KMS-11 (cell line): ENCODE measurements at regions not wholly inside any gene's neighbourhood (a gene's known extent, or its start where the extent isn't known, plus 50 kb on each side); places are given as distances from the start of the nearest gene placed in this dataset.

Experiments
- H2AFZ ChIP-seq: fragments of 200-600 bp; sonication (generic); 2 replicates; pipeline ENCODE4 v1.6.1; 2016; ENCODE audit warnings: antibody characterized with exemption, mixed run types, low read depth
- H3K27ac ChIP-seq: fragments of 200-600 bp; sonication (generic); 2 replicates; pipeline ENCODE4 v1.6.1; 2016; ENCODE audit warnings: mild to moderate bottlenecking, mixed run types
- H3K27me3 ChIP-seq: fragments of 200-600 bp; sonication (generic); 2 replicates; pipeline ENCODE4 v1.6.1; 2017; ENCODE audit warnings: mild to moderate bottlenecking, low read depth, mixed run types, moderate library complexity; ENCODE audit not compliant: insufficient read depth
- H3K36me3 ChIP-seq: fragments of 200-600 bp; sonication (generic); 2 replicates; pipeline ENCODE4 v1.6.1; 2017; ENCODE audit warnings: mild to moderate bottlenecking, mixed run types; ENCODE audit not compliant: insufficient read depth
- H3K4me1 ChIP-seq: fragments of 200-600 bp; sonication (generic); 2 replicates; pipeline ENCODE4 v1.6.1; 2016; ENCODE audit warnings: mild to moderate bottlenecking, low read depth, mixed run types; ENCODE audit not compliant: poor library complexity, severe bottlenecking
- H3K4me2 ChIP-seq: fragments of 200-600 bp; sonication (generic); 2 replicates; pipeline ENCODE4 v1.7.0; 2016; ENCODE audit warnings: mild to moderate bottlenecking, mixed run types
- H3K4me3 ChIP-seq: fragments of 200-600 bp; sonication (generic); IDR thresholded peaks from 2 replicates; pipeline ENCODE4 v1.6.1; 2017; ENCODE audit warnings: low read depth, low read length, mixed read lengths; ENCODE audit not compliant: insufficient read depth
- H3K79me2 ChIP-seq: fragments of 200-600 bp; sonication (generic); 2 replicates; pipeline ENCODE4 v1.6.1; 2016; ENCODE audit warnings: low read depth, mixed run types; ENCODE audit not compliant: insufficient read depth
- H3K9ac ChIP-seq: fragments of 200-600 bp; sonication (generic); 2 replicates; pipeline ENCODE4 v1.6.1; 2016; ENCODE audit warnings: mild to moderate bottlenecking, mixed run types
- H4K20me1 ChIP-seq: fragments of 200-600 bp; sonication (generic); 2 replicates; pipeline ENCODE4 v1.6.1; 2016; ENCODE audit warnings: mild to moderate bottlenecking, mixed run types; ENCODE audit not compliant: insufficient read depth
- TF ChIP-seq, protein P1 (sequence below): fragments of 200-600 bp; sonication (generic); conservative IDR thresholded peaks from 2 replicates; pipeline ENCODE4 v1.6.1; 2017; ENCODE audit warnings: low read depth, mild to moderate bottlenecking, antibody characterized with exemption, low read length, moderate library complexity, mixed read lengths

DNA sequence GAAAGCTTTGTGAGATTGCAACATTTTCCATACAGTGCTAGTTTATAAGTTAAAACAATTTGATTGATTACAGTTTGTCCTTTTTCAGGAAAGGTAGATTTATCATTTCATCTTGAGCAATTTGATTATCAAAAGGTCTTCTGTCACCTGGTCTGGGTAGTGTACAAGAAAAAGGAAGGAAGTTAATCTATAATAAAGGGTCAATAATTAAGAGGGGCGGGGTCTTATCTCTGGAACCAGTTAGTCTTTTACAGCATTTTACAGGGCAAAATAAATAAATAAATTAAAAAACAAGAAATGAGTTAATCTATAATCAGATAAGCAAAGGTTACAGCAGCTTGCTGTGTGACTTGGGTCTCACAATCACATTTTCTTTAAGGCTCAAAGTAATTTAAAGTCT lies 277.8 kb upstream of the GYPC start:
- H3K4me1 ChIP-seq: no peaks in the 10 kb centered on the region
- no peak overlapping the region for H2AFZ ChIP-seq
- H3K36me3 ChIP-seq: no peaks in the 10 kb centered on the region
- H3K4me3 ChIP-seq: no peak overlapping the region
- no peak overlapping the region for H3K4me2 ChIP-seq
- H3K27me3 ChIP-seq: no peaks in the 10 kb centered on the region
- TF ChIP-seq, protein P1, sequence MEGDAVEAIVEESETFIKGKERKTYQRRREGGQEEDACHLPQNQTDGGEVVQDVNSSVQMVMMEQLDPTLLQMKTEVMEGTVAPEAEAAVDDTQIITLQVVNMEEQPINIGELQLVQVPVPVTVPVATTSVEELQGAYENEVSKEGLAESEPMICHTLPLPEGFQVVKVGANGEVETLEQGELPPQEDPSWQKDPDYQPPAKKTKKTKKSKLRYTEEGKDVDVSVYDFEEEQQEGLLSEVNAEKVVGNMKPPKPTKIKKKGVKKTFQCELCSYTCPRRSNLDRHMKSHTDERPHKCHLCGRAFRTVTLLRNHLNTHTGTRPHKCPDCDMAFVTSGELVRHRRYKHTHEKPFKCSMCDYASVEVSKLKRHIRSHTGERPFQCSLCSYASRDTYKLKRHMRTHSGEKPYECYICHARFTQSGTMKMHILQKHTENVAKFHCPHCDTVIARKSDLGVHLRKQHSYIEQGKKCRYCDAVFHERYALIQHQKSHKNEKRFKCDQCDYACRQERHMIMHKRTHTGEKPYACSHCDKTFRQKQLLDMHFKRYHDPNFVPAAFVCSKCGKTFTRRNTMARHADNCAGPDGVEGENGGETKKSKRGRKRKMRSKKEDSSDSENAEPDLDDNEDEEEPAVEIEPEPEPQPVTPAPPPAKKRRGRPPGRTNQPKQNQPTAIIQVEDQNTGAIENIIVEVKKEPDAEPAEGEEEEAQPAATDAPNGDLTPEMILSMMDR: no peak
- H3K27ac ChIP-seq: no peak overlapping the region
- no peaks in the 10 kb centered on the region for H4K20me1 ChIP-seq
- H3K79me2 ChIP-seq: no peaks in the 10 kb centered on the region
- no peak overlapping the region for H3K9ac ChIP-seq

DNA sequence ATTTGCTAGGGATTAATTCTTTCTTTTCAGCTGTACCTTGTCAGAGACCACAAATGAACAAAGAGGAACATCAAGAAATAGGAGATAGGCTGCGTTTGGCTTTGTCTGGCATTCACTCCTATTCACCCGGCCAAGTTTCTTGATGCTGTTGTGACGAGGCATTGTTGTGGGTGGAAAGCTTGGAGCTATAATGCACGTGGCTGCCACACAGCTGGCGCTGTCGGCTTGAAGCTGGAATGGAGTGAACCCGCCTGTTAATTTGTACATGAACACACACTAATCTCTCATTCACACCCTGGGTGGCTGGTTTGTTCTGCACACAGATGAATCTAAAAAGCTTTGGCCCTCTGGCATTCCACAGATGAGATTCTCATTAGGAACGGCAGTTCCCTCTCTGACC lies 274.9 kb upstream of the GYPC start:
- no peak overlapping the region for H3K27ac ChIP-seq
- no peaks in the 10 kb centered on the region for H3K79me2 ChIP-seq
- H3K9ac ChIP-seq: no peak overlapping the region
- no peaks in the 10 kb centered on the region for H3K4me1 ChIP-seq
- TF ChIP-seq, protein P1: no peak
- no peak overlapping the region for H3K4me2 ChIP-seq
- no peak overlapping the region for H2AFZ ChIP-seq
- H3K4me3 ChIP-seq: no peak overlapping the region
- no peaks in the 10 kb centered on the region for H3K36me3 ChIP-seq
- H3K27me3 ChIP-seq: no peaks in the 10 kb centered on the region
- no peaks in the 10 kb centered on the region for H4K20me1 ChIP-seq

DNA sequence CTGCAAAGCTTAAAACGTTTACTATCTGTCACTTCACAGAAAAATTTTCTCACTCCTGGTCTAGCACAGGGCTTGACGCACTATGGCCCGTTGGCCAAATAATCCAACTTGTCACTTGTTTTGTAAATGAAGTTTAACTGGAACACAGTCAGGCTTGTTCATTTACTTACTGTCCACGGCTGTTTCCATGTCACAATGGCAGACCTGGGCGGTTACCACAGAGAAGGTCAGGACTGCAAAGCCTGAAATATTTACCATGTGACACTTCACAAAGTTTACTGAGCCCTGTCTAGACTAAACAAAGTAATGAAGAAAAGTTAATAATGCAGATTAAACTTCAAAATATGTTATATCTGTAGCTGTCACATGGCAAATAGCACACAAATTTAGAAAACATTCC lies 273.0 kb upstream of the GYPC start:
- Histone ChIP-seq H3K27me3 (no peaks in the 10 kb centered on the region), H4K20me1 (no peaks in the 10 kb centered on the region), H3K4me3 (no peak overlapping the region), H2AFZ (no peak overlapping the region), H3K36me3 (no peaks in the 10 kb centered on the region), H3K27ac (no peak overlapping the region), H3K79me2 (no peaks in the 10 kb centered on the region), H3K4me1 (no peaks in the 10 kb centered on the region), H3K9ac (no peak overlapping the region), H3K4me2 (no peak overlapping the region)
- TF ChIP-seq, protein P1: no peak

DNA sequence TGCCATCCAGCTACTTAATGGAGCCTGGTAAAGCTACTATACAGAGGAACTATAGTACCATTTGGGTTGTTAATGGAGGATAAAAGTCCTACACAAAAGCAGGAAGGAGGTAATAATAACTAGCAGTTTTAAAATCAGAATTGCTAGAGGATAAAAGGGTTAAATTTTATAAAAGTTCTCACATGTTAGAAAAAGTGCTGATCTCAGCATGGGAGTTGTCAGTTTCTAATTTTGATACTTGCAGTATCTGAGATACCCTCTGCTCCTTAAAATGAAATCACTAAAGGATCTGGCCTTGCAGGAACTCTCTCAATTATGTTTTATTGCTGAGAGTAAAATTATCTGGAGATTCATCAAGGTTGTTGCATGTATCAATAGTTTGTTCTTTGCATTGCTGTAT lies 272.2 kb upstream of the GYPC start:
- Histone ChIP-seq H3K79me2 (no peaks in the 10 kb centered on the region), H3K4me2 (no peak overlapping the region), H3K4me3 (no peak overlapping the region), H3K9ac (no peak overlapping the region), H3K36me3 (no peaks in the 10 kb centered on the region), H4K20me1 (no peaks in the 10 kb centered on the region), H3K27me3 (no peaks in the 10 kb centered on the region), H3K4me1 (no peaks in the 10 kb centered on the region), H3K27ac (no peak overlapping the region), H2AFZ (no peak overlapping the region)
- TF ChIP-seq, protein P1: no peak

DNA sequence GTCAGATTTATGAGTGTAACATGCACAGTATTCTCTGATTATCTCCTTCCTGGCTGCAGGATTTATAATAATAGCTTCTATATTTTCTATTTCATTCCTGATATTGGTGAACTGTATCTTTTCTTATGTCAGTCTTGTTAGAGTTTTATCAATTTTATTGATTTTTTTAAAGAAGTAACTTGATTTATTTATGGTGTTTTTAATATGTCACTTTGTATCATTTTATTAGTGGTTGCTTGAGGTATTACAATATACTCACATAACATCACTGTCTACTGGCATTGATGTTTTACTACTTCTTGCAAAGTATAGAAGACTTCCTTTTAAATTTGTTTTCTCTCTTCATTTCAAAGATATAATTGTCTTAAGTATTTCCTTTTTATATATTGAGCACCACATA lies 270.5 kb upstream of the GYPC start:
- Histone ChIP-seq H3K4me2 (no peak overlapping the region), H3K27ac (no peak overlapping the region)
- TF ChIP-seq, protein P1: no peak

More for the DNA sequence above, 270.5 kb upstream of the GYPC start:
- no peak overlapping the region for H3K4me3 ChIP-seq
- H2AFZ ChIP-seq: no peak overlapping the region
- no peaks in the 10 kb centered on the region for H3K79me2 ChIP-seq
- no peaks in the 10 kb centered on the region for H3K27me3 ChIP-seq
- no peak overlapping the region for H3K9ac ChIP-seq
- H3K36me3 ChIP-seq: no peaks in the 10 kb centered on the region
- H3K4me1 ChIP-seq: no peaks in the 10 kb centered on the region
- no peaks in the 10 kb centered on the region for H4K20me1 ChIP-seq
